Right atrium auricular region (tissue), 2 donors: ENCODE measurements at regions not wholly inside any gene's neighbourhood (a gene's known extent, or its start where the extent isn't known, plus 50 kb on each side); places are given as distances from the start of the nearest gene placed in this dataset.
A peak's percentile ranks its signal among the peaks of the same experiment; 100 is the strongest.

Source experiments
- DNase-seq: peaks from one replicate; pipeline ENCODE4 v3.0.0-alpha.2; 2019; ENCODE audit warnings: low spot score
- H3K27ac ChIP-seq, 2 donors: fragments of 200-600 bp; sonication (generic); 1 replicate in 1 of 2; 2 replicates in 1 of 2; pipeline ENCODE4 v1.5.1; 2016 to 2019
- H3K27me3 ChIP-seq, 2 donors: fragments of 200-600 bp; sonication (generic); one replicate each; pipeline versions ENCODE4 v1.5.1 to v1.6.0; 2017 to 2019
- H3K36me3 ChIP-seq: fragments of 200-600 bp; sonication (generic); one replicate; pipeline ENCODE4 v1.5.1; 2016
- H3K4me1 ChIP-seq, 2 donors: fragments of 200-600 bp; sonication (generic); one replicate each; pipeline versions ENCODE4 v1.5.1 to v1.6.0; 2017 to 2019
- H3K4me3 ChIP-seq, 2 donors: fragments of 200-600 bp; sonication (generic); 1 replicate in 1 of 2; 2 replicates in 1 of 2; pipeline ENCODE4 v1.5.1; 2017 to 2019; ENCODE audit warnings: mild to moderate bottlenecking in 1 of 2, moderate library complexity in 1 of 2
- H3K9me3 ChIP-seq, 2 donors: fragments of 200-600 bp; sonication (generic); one replicate each; pipeline ENCODE4 v1.5.1; 2019
- CTCF ChIP-seq, 2 donors: fragments of 200-600 bp; sonication (generic); IDR thresholded peaks; one replicate each; pipeline ENCODE4 v1.5.1; 2019; ENCODE audit warnings: antibody characterized with exemption in 2 of 2

DNA sequence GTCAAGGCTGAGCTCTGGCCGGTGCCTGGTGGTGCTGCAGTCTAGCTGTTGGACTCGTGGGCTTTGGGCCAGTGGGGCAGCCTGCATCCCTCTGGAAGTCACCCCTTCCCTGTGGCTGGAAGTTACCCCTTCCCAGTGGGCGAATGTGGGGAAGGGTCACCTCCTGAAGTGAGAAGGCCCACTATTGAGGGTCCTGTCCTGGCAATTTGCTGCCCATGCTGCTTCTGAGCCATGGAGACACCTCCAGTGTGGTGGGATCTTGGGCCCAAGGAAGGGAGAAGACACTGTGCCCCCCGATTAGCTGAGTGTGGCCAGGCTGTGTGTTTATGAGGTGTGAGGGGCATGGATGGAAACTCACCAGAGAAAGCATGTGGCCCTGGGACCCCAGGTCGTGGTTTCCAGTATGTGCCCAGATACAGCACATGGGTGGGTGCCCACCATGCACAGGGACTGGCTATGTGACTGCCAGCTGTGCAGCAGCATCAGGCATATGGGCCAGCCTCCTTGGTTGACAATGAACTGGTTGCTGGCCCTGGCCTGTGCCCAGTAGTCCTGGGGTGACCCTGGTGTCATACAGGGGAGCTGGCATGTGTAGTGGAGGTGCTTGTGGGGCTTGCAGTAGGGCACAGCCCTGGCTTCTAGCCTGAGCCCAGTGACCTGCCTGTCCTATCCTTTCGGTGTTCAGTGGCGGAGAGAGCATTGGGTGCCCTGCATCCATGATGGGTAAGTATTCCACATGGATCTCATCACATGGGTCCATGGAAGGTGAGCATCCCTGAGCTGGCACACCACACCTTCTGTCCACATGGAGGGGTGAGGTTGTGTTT lies 221.2 kb downstream of the SNRPN start:
- TF ChIP-seq CTCF (IDR thresholded peaks at IDR 0.05), result no peak
- no peak overlapping the region for H3K4me3 ChIP-seq
- H3K4me1 ChIP-seq, result no peaks in the 10 kb centered on the region
- H3K36me3 ChIP-seq, result no peaks in the 10 kb centered on the region
- no peaks in the 10 kb centered on the region for H3K27me3 ChIP-seq
- peaks cover 0 to 28% of the 10 kb centered on the region in 2 donors for H3K9me3 ChIP-seq
- peak; percentile 43 for DNase-seq
- H3K27ac ChIP-seq, result no peak overlapping the region

DNA sequence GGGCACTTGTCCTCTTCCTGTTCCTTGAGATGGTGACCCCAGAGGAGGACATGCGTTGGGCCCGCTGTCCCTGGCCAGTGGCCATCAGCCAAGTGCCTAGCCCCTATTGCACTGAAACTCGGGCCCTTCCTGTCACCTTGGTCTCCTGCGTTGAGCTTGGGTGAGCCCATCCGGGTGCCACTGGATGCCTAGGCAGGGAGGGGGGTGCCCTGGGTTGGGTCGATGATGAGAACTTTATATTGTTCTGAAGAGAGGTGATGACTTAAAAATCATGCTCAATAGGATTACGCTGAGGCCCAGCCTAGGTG lies 221.8 kb downstream of the SNRPN start:
- no peak for TF ChIP-seq CTCF (IDR thresholded peaks at IDR 0.05)
- H3K27ac ChIP-seq, result no peak overlapping the region
- no peaks in the 10 kb centered on the region for H3K4me1 ChIP-seq
- peak; percentile 34 for DNase-seq
- H3K36me3 ChIP-seq, result no peaks in the 10 kb centered on the region
- H3K27me3 ChIP-seq, result no peaks in the 10 kb centered on the region
- H3K9me3 ChIP-seq, result peaks cover 0 to 28% of the 10 kb centered on the region in 2 donors
- H3K4me3 ChIP-seq, result no peak overlapping the region

DNA sequence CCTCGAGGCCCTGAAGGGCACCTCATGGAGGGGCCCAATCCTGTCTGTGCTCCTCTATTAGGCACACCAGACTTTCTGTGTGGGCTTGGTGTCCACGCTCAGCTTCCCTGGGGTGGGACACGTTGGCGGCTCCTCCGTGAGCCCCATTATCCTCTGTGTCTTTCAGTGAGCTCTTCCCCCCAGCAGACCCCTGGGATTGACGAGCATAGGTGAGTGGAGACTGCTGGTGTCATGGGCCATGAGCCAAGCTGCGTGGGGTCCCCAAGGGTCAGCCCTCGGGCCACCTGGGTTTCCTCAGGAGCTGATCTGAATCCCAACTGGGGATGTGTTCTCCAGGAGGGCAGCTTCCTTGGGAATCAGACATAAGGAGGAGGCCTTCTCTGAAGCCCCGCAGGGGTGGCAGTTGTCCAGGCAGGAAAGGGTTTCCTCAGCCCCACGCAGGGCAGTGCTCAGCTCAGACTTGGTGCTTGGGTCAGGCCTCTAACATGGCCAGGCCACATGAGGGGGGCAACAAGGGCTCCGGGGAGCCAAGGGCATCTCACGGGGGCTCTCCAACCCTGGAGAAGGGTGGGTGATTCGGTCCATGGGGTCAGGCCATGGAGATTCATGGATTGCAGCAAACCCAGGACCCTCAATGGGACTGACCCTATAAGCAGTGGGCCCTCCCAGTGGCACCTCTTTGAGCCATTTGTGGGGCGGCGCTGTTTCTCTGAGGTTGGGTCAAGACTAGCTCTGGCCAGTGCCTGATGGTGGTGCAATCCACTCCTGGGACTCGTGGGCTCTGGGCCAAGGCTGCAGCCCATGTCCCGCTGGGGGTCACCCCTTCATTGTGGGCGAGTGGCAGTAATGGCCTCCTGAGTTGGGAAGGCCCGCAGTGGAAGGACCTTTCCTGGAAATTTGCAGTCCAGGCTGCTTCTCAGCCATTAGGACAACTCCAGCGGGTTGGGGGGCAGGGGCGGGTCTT lies 222.5 kb downstream of the SNRPN start:
- TF ChIP-seq CTCF (IDR thresholded peaks at IDR 0.05), result no peak
- Histone ChIP-seq H3K9me3 (peaks cover 0 to 28% of the 10 kb centered on the region in 2 donors), H3K4me1 (no peaks in the 10 kb centered on the region), H3K4me3 (no peak overlapping the region), H3K27me3 (no peaks in the 10 kb centered on the region), H3K27ac (no peak overlapping the region), H3K36me3 (no peaks in the 10 kb centered on the region)
- peak; percentile 38 for DNase-seq

- no peak overlapping the region for H3K27ac ChIP-seq
- H3K9me3 ChIP-seq, result peaks cover 0 to 18% of the 10 kb centered on the region in 2 donors
- no peaks in the 10 kb centered on the region for H3K27me3 ChIP-seq
- DNase-seq, result peak; percentile 54
- H3K36me3 ChIP-seq, result no peaks in the 10 kb centered on the region
- no peak overlapping the region for H3K4me3 ChIP-seq
- no peak for TF ChIP-seq CTCF (IDR thresholded peaks at IDR 0.05)
- H3K4me1 ChIP-seq, result no peaks in the 10 kb centered on the region
Measured at GRCh38 chr15:25177955-25178801, 223.4 kb downstream of the SNRPN start.

- H3K4me1 ChIP-seq, result no peaks in the 10 kb centered on the region
- no peaks in the 10 kb centered on the region for H3K27me3 ChIP-seq
- no peaks in the 10 kb centered on the region for H3K36me3 ChIP-seq
- no peak overlapping the region for H3K4me3 ChIP-seq
- TF ChIP-seq CTCF (IDR thresholded peaks at IDR 0.05), result no peak
- peaks cover 0 to 10% of the 10 kb centered on the region in 2 donors for H3K9me3 ChIP-seq
- H3K27ac ChIP-seq, result no peak overlapping the region
- peak; percentile 47 for DNase-seq
Measured at GRCh38 chr15:25178835-25179672, 224.3 kb downstream of the SNRPN start.
